HUDEP-2 (cell line): ENCODE measurements at regions not wholly inside any gene's neighbourhood (a gene's known extent, or its start where the extent isn't known, plus 50 kb on each side); places are given as distances from the start of the nearest gene placed in this dataset.

Experiments
- DNase-seq, 76 experiments: peaks; one replicate each; lab custom pipeline; 2025; ENCODE audit not compliant: unreplicated experiment in 76 of 76; lab: John Stamatoyannopoulos, UW

DNA sequence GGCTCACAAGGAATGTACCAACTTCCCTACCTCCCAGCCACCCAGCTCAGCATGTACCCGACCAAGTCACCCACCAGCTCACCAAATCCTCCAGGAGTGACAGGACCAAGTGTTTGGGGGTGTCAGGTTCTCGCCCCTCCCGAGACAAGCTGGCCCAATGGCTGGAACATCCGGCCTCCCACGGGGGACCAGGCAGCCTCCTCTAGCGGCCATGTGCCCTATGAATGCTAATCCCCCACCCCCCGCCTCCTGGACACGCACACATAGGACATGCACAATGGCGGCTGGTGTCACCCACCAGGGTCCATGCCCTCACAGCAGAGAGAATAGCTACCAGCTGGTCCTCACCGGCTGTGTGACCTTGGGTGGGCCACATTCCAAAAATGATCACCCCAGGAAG is 151.0 kb downstream of the MN1 start:
- DNase-seq, result no peak

GRCh38 chr22:27650985-27651384 is 150.6 kb downstream of the MN1 start:
- no peak for DNase-seq

- no peak for DNase-seq
Observed at GRCh38 chr22:27651486-27651885, 150.1 kb downstream of the MN1 start.

DNA sequence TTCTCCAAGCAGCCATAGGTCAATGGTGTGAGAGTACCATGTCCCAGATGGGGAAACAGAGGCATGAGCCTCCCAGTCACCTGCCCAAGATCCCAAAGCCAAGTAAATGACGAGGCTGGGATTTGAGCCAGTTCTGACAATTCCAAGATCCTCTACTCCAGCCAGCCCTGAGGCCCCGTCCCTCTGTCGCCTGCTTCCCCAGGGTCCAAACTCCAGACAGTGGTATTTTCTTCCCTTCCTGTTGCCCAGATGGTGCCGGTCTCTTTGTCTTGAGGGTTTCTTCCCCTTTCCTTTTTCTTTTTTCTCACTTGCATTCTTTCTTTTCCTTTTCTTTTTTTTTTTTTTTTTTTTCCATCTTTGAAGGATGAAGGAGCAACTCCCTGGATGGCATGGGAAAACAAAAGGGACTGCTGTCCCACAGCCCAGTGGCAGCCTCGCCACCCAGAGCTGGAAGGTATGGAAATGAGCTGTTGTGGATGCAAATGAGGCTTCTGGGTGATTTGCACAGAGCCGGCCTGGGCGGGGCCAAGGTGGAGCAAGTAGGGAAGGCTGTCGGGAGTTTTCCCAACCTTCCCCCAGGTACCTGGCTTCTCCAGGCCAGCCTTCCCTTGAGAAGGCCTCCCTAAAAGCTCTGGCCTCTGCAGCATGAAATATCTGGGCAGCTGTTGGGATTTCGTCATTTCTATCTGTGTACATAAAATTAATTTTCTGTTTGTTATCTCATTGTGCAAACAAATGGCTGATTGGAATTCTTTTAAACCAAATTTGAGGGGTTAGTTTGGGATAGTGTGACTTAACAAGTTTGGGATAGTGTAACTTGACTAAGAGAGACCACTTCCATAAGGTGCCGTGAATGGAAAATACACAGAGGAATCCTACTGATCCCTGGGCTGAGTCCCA is 146.8 kb downstream of the MN1 start:
- DNase-seq, result no peak

GRCh38 chr22:27655582-27656185 is 145.9 kb downstream of the MN1 start:
- DNase-seq, result no peak

- no peak for DNase-seq
Observed at GRCh38 chr22:27656970-27657369, 144.6 kb downstream of the MN1 start.

GRCh38 chr22:27660306-27660705 is 141.2 kb downstream of the MN1 start:
- no peak for DNase-seq

DNA sequence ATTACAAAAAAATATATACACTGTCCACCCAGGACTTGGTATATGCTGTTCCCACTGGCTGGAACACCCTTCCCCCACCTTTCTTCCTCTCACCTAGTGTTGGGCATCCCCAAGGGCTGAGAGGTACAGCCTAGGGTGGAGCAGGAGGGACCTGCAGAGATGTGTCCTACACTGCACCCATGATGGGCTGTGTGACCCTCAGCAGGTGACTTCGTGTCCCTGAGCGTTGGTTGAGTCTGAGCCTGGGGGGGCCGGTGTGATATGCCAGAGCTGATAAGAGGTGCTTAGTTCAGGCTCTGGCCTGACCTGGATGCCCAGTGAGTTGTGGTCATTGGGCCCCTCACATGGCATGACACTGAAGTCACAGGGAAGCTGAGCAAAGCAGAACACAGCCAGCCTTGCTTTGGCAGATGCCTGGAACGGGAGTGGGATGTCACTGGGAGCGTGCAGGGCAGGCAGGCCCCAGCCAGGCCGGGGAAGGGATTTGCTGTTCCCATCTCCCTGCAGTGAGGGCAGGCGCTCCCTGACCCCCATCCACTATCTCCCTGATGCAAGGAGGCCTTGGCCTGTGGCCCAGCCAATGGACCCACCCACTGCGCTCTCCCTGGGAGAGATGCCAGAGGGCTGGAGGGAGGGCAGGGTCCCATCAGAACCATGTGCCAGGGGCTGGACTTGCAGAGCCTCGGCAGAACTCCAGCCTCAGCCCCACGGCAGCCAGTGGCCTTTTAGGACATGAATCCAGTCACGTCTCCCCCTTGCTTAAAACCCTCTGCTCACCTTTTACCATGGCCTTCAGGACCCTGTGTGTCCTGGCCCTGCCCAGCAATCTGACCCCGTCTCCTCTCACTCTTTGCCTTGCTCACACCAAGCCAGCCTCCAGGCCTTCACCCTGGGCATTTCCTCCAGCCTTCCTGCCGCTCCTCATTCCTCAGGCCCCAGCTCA is 138.9 kb downstream of the MN1 start:
- DNase-seq, result peak in 72 of 76 experiments; percentile 22 to 86 (median 66)

DNA sequence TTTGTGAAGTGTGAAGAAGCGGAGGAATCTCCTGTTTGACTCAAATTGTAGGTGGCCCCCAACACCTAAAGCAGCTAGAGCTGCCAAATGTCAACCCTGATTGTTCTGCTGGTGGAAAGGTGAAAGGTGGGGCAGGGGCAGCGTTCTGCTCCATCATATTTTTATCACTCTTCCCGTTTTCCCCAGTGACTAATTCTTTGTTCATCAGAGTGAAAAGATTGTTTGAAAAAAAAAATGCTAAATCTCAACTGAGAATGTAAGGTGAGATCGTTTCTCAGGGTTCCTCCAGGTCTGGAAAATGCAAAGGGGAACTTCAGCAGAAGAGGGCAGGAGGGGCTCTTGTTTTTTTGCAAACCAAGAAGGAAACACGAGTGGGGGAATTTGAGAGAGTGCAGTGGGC is 137.7 kb downstream of the MN1 start:
- no peak for DNase-seq

DNA sequence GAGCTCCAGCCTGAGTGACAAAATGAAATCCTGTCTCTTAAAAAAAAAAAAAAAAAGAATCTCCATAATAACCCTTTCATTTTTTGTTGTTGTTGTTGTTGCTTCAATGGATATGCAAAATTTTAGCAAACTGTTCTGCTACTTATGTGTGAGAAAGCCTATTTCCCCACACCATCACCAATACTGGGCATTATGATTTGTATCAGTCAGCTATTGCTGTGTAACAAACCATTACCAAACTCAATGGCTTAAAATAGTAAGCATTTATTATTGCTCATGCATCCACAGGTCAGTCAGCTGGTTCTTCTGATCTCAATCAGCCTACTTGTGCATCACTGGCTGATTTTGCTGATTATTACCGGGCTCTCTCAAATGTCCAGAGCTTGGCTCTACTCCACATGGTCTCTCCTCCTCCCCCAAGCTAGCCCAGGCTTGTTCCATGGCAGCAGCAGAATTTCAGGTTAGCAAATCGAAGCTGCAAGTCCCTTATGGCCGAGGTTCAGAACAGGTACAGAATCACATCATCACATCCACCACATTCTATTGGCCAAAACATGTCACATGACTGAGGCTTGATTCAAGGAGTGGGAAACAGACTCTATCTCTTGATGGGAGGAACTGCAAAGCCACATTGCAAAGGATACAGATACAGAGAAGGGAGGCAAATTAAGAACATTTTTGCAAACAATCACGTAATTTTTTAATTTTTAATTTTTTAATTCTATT is 135.1 kb downstream of the MN1 start:
- no peak for DNase-seq

GRCh38 chr22:27667121-27667843 is 134.3 kb downstream of the MN1 start:
- DNase-seq, result no peak

DNA sequence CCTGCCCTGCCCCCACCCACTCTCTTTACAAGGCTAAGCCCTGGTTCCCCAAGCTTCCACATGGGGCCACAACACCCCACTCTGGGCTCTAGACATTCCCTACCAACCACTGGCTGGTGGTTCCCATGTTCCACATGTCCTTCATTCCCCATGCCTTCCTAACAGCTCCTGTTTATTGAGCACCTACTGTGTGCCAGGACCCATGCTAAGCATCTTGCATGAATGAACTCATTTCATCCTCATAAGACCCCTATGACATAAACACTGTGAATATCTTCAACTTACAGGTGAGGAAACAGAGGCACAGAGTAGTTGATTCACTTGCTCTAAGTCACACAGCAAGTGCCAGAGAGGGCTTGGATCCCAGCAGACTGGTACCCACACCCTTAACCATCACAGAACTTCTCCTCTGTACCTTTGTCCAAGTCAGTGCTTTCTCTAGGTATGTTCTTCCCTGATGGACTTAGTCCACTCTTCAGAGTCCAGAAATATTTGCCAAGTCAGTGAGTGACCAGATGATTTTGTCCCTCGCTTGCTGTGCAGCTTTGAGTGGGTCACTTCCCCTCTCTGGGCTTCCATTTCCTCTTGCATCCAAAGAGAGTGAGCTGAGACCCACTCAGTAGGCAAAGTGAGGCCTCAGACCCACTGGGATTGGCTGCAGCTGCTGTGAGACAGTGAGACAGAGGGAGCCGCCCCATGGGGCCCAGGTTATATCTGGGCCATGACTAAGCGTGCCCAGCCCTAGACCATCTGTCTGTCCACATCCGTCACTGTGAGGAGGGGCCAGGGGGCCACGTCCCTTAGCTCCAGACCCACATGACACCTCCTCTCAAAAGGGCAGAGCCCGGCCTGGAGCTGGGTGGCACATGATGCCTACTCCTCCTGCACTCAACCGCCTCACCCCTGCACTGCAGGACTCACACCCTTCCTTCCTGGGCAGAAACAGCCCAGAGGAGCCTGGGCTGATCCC is 132.4 kb downstream of the MN1 start:
- peak in 75 of 76 experiments; percentile 46 to 96 (median 86) for DNase-seq

GRCh38 chr22:27669798-27670599 is 131.6 kb downstream of the MN1 start:
- peak in 33 of 76 experiments; percentile 4 to 74 (median 49) for DNase-seq

DNA sequence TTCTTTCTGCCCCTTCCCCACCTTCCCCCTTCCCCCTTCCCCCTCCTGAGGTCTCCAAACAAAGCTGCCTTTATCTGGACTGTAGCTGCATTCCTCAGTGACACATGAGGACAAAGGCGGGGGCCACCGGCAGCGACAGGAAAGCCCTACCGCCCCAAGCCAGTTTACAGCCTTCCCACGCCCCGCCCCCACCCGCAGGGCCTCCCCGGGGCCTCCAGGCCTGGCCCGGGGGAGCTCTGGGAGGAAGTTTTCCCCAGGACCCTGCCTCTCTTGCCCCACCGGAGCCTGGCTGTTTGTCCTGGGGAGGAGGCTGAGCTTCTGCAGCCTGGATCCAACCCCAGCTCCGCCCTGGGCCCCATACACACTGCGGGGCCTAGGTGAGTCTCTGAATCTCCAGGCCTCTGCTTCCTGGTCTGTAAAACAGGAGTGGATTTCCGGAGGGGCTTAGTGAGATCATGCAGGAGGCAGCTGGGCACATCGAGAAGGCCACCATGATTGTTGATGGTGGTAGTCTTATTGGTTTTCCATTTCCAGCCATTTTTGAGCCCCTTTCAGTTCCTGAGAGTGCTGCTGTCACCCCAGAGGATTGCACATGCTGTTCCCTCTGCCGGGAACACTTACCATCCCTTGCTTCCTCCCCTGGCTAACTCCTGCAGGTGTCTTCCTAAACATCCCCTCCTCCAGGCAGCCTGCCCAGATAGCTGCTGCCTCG is 130.7 kb downstream of the MN1 start:
- peak in 36 of 76 experiments; percentile 3 to 58 (median 24) for DNase-seq

DNA sequence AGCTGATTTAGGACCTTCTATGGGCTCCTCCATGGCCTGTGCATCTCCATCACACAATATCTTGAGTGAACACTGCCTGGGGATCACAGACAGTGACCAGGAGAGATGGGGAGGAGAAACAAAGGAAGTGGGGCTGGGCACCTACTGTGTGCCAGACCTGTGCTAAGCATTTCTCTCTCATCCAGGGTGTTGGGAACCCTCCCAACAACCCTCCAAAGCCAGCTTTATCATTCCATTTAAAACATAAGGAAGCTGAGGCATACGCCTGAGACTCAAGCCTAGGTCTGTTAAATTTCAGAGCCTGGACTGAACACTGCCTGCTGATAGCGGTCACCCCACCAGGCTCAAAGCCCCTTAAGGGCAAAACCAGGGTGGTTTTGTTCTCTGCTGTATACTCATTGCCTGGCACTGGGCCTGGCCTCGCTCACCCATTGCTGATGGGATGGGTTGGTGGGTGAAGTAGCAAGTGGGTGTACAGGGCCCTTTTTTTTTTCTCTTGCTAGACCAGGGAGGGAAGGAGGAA is 130.1 kb downstream of the MN1 start:
- DNase-seq, result no peak

GRCh38 chr22:27672721-27673418 is 128.7 kb downstream of the MN1 start:
- no peak for DNase-seq
